ENCODE measurements at regions not wholly inside any gene's neighbourhood (a gene's known extent, or its start where the extent isn't known, plus 50 kb on each side); places are given as distances from the start of the nearest gene placed in this dataset.

GRCh38 chr12:125518074-125518473 lies 452.8 kb downstream of the AACS start:
- no peak for DNase-seq (ENCODE audit: low spot score)
- TF ChIP-seq, protein P1, sequence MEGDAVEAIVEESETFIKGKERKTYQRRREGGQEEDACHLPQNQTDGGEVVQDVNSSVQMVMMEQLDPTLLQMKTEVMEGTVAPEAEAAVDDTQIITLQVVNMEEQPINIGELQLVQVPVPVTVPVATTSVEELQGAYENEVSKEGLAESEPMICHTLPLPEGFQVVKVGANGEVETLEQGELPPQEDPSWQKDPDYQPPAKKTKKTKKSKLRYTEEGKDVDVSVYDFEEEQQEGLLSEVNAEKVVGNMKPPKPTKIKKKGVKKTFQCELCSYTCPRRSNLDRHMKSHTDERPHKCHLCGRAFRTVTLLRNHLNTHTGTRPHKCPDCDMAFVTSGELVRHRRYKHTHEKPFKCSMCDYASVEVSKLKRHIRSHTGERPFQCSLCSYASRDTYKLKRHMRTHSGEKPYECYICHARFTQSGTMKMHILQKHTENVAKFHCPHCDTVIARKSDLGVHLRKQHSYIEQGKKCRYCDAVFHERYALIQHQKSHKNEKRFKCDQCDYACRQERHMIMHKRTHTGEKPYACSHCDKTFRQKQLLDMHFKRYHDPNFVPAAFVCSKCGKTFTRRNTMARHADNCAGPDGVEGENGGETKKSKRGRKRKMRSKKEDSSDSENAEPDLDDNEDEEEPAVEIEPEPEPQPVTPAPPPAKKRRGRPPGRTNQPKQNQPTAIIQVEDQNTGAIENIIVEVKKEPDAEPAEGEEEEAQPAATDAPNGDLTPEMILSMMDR (conservative IDR thresholded peaks at IDR 0.05; ENCODE audit: low read depth): no peak
- CTCF ChIA-PET: interaction anchor here (0.6 to 1.6 kb wide), 4 partner anchors 14 to 737 kb away, joined by 3 to 5 read pairs (median 4); no protein-coding TSS in a partner anchor
- POLR2A ChIA-PET (ENCODE audit: low non-redundant PET): no interaction called here
- no peak overlapping the region for H3K27ac ChIP-seq

DNA sequence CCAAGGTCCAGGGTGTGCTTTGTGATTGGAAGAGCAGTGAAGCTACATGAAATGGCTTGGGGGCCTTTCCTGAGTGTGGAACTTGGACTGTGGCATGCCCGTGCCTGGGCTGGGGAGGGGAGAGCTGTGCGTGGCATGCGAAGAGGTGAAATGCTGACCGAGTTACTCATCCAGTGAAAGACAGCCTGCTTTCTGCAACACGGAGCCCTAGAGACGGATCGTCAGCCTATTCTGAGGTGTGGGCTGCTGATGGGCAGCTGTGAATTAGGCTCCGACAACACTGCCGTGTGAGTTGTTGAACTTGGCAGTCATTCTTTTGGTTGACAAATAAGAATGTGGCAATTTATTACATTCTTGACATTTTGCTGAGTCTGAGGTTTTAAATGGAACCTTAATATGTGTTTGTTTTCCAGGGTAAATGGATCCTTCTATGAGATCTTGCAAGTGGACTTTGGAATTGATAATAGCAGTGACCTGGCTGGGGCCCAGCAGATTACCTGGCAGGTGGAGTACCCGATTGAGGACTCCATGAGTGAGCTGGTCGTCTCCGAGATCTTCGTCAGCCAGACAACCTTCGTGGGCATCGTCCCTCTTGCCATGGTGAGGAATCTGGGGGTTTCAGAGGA lies 453.9 kb downstream of the AACS start:
- ChIA-PET POLR2A (ENCODE audit: low non-redundant PET) (no interaction called here), CTCF (interaction anchor here (1.6 kb wide), 1 partner anchor 23 kb away, joined by 3 read pairs; no protein-coding TSS in a partner anchor)
- DNase-seq (ENCODE audit: low spot score): no peak
- TF ChIP-seq, protein P1 (conservative IDR thresholded peaks at IDR 0.05; ENCODE audit: low read depth): no peak
- no peak overlapping the region for H3K27ac ChIP-seq

GRCh38 chr12:125525879-125526278 lies 460.6 kb downstream of the AACS start:
- no peak overlapping the region for H3K27ac ChIP-seq
- DNase-seq (ENCODE audit: low spot score): no peak
- ChIA-PET POLR2A (ENCODE audit: low non-redundant PET) (no interaction called here), CTCF (no interaction called here)
- TF ChIP-seq, protein P1 (conservative IDR thresholded peaks at IDR 0.05; ENCODE audit: low read depth): no peak

GRCh38 chr12:125528281-125528680 lies 463.0 kb downstream of the AACS start:
- ChIA-PET CTCF (no interaction called here), POLR2A (ENCODE audit: low non-redundant PET) (no interaction called here)
- TF ChIP-seq, protein P1 (conservative IDR thresholded peaks at IDR 0.05; ENCODE audit: low read depth): no peak
- DNase-seq (ENCODE audit: low spot score): no peak
- no peak overlapping the region for H3K27ac ChIP-seq

DNA sequence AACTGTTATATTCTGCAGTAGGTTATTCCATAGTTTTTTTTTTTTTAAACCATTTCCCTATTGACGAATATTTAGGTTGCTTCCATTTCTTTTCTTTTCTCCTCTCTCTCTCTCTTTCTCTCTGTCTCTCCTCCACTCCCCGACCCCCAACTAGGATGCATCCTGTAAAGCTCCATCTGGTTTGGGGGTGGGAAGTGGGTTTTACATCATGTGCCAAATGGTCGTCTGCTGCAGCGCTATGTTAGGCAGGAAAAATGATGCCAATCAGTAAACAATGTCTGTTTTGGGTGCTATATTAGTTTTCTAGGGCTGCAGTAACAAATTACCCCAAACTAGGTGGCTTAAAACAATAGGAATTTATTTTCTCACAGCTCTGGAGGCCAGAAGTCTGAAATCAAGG lies 465.0 kb downstream of the AACS start:
- ChIA-PET CTCF (interaction anchor here (0.5 to 0.7 kb wide), 2 partner anchors 10 to 669 kb away, joined by 3 read pairs; no protein-coding TSS in a partner anchor), POLR2A (ENCODE audit: low non-redundant PET) (no interaction called here)
- TF ChIP-seq, protein P1 (conservative IDR thresholded peaks at IDR 0.05; ENCODE audit: low read depth): no peak
- DNase-seq (ENCODE audit: low spot score): no peak
- no peak overlapping the region for H3K27ac ChIP-seq

- no peak for DNase-seq (ENCODE audit: low spot score)
- TF ChIP-seq, protein P1 (conservative IDR thresholded peaks at IDR 0.05; ENCODE audit: low read depth): no peak
- ChIA-PET POLR2A (ENCODE audit: low non-redundant PET) (no interaction called here), CTCF (interaction anchor here (0.5 to 0.6 kb wide), 2 partner anchors 17 to 668 kb away, joined by 3 to 4 read pairs; no protein-coding TSS in a partner anchor)
- no peak overlapping the region for H3K27ac ChIP-seq
These were observed 465.6 kb downstream of the AACS start for GRCh38 chr12:125530876-125531275.

All from RWPE1 (cell line).